HG02798 (cell line): ENCODE measurements at regions not wholly inside any gene's neighbourhood (a gene's known extent, or its start where the extent isn't known, plus 50 kb on each side); places are given as distances from the start of the nearest gene placed in this dataset.

Source experiments
- ATAC-seq: cut with Tn5 transposase; IDR thresholded peaks from one replicate; pipeline ENCODE4 v1.9.1; 2021; ENCODE audit warnings: mild to moderate bottlenecking; ENCODE audit not compliant: unreplicated experiment, poor library complexity

DNA sequence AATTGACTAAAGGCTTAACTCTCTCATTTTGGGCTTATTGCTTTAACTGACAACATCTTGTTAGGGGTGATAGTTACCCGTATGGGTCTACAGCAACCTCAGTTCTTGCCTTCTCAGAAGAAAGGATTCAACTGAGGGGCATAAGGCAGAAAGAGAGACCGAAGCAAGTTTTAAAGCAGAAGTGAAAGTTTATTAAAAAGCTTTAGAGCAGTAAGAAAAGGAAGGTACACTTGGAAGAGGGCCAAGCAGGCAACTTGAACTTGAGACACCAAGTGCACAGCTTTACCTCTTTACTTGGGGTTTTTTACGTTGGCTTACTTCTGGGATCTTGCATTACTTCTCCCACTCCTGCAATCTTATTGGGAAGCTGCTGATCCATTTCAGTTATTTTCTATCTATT is 246.9 kb upstream of the PRR20A start:
- no peak for ATAC-seq

DNA sequence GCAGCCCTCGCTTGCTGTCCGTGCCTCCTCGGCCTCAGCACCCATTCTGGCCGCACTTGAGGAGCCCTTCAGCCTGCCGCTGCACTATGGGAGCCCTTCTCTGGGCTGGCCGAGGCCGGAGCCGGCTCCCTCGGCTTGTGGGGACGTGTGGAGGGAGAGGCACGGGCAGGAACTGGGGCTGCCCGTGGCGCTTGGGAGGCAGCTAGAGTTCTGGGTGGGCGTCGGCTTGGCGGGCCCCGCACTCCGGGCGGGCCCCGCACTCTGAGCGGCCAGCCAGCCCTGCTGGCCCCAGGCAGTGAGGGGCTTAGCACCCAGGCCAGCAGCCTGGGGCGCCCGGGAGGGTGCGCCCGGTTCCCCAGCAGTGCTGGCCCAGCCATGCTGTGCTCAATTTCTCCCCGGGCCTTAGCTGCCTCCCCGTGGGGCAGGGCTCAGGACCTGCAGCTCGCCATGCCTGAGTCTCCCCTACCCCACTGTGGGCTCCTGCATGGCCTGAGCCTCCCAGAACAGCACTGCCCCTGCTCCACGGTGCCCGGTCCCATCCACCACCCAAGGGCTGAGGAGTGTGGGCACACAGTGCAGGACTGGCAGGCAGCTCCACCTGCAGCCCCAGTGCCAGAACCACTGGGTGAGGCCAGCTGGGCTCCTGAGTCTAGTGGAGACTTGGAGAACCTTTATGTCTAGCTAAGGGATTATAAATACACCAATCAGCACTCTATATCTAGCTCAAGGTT is 240.0 kb upstream of the PRR20A start:
- ATAC-seq, result no peak

DNA sequence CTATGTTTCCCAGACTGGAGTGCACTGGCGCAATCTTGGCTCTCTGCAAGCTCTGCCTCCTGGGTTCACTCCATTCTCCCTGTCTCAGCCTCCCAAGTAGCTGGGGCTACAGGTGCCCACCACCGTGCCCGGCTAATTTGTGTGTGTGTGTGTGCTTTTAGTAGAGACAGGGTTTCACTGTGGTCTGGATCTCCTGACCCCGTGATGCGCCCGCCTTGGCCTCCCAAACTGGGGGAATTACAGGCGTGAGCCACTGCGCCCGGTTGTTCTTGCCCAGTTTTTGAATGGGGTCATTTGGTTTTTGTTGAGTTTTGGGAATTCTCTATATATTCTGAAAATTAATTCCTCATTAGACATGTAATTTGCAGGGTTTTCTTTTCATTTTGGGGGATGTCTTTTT is 238.4 kb upstream of the PRR20A start:
- no peak for ATAC-seq

DNA sequence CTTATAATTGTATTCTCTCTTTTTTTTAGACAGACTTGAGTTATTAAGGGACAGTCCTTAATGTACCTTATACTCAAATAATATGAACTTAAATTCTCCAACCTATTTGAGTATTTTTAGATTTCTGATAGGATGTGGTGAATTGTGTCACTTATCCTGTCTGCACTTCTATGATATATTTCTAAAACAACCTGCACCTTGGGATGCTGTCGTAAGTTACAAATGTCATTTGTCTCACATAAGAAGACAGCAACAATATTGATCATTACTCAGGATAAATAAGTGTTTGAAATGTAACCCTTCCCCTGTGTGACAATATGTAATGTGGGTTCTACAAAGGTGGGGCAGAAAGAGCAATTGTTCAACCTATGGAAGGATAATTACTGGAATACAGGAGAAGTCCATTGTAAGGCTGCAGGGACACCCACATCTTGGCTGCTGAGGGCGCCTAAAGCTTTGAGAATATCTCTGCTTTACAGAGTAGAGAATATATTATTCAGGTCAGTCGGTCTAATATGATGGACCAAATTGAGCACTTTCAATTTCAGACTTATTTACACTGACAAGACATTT is 236.9 kb upstream of the PRR20A start:
- ATAC-seq, result no peak

DNA sequence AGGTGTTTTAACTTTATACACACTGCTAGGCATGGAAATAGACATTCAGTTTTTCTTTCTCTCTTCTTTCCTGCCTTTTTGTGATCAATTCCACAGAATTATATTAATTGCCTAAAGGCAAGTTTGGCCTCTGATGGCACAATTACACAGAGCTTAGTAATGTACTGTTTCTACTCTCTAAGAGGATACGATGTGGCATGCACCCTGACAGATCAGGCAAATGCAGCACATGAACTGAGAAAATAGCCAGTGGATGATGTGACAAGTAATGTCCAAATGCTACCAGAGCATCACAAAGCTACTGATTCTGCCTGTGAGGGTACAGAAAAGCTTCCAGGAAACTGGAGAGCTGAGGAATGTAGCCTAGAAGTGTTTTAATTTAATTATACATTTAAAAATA is 233.8 kb upstream of the PRR20A start:
- no peak for ATAC-seq

DNA sequence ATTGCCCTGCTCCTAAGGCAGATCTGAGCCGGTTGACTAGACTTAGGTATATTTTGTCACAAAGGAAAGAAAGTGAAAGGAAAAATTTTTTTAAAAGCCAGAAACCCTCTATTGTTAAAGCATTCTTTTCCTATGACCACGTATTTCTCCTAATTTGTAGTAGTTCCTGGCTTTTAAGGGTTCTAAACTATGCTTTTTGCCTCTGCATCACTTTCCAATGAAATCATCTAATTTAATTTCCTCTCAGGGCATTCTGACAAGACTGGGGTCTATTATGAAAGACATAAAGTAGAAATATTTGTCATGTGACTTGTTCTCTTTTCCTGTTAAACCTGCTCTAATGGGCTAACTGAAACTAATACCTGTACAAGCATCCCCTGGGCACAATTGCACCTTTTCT is 233.0 kb upstream of the PRR20A start:
- ATAC-seq, result no peak

DNA sequence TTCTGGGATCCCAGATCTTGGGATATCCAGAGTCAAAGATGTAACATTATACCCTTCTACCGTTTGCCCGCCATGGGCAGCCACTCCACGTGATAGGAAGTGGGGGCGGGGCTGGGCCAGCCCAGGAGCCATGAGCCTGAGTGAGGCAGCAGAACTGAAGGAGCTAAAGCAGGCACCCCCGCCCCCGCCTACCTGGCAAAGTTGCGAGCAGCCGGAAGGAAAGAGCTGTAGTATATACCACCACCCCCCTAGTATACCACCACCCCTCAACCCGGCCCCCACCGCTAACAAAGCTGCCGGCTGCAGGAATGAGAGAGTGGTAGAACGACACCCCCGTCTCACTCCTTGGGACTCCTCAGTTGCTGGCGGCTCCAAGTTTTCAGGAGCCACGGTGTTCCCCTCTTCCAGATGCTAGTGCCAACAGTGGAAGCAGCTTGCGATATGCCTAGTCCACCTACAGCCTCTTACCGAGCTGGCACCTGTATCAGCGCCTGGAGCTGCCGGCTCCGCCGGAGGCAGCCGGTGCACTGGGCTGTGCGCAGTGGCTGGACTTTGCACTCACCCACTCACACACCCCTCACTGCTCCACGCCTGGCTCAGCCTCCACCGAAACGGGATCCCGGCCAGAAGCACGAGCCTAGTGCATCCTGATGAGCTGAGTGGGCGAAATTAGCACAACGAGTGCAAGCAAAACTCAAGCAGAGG is 230.7 kb upstream of the PRR20A start:
- ATAC-seq, result no peak

DNA sequence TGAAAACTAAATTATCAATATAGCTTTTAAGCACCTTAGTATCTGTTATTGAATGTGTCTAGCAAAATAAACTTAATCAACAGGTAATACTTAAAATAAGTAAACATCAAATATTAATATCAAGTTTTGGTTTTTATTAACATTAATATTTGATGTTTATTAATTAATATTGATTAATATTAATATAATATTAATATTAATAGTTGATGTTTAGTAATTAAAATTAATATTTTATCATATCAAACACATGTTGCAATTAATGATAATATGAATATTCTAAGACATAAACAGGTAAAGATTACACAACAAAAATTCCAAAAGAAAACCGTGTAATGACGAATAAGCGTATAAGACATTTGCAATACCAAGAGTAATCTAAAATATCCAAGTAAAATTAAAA is 222.8 kb upstream of the PRR20A start:
- ATAC-seq, result no peak

DNA sequence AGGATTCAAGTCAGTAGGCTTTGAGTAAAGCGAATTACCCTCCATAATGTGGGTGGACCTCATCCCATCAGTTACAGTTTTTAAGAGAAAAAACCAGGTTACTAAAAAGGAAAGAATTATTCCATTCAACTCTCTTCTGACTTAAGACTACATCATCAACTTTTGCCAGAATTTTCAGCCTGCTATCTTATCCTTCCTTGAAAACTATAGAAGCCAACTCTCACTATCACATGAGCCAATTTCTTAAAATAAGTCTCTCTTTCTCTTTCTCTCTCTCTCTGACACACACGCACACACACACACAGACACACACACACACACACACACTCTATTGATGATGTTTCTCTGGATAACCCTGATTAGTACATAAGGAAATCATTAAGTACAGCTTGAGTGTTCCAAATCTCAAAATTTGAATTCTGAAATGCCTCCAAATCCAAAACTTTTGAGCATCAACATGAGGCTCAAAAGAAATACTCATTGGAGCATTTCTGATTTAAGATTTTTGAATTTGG is 217.0 kb upstream of the PRR20A start:
- ATAC-seq, result no peak

DNA sequence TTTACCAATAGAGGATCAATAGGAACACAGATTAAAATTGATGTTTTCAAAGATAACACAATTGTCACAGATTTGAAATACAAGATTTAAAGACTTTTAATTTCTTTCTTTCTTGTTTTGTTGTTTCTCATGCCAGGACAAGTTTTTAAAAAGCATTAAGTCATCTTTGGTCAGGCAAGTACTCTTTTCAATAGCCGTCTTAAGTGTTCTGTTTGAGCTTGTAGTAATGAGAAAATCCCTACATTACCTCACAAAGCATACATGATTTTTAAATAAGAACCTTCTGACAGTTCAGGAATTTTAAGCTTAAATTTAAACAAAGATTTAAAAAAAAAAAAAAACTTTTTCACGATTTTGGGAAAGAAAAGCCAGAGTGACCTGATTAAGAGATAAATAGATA is 216.3 kb upstream of the PRR20A start:
- no peak for ATAC-seq

DNA sequence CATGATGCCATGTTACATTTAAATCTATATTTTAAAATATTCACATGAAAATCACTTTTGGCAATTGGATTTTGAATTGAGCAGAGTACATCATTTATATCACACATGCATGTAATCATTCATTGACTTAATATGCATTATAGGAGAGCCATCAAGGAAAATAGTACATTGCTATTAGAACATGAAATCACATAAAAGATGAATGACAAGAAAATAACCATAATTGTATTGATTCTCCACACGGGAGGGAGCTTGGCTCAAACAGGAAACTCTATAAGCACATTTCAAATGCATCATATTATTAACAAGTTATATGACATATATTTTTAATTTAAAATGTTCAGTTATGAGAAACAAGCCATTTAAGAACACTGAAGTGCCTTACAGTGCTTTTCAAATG is 208.6 kb upstream of the PRR20A start:
- no peak for ATAC-seq

DNA sequence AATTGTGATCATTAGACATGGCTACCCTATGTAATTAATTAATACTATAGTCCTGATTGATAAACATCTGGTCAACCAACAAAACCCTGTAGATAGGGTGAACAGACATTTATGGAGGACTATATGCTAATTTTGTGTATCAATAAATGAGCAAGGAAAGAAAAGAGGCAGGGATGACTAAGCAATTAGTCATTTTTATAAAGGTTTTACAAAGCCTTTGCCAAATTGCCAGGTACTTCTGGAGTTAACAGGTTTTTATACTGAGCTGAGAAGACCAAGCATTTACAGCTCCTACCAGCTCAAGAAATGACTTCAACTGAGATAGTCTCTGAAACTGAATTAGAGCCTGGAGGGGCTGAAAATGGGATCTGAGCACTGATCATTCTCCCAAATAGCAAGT is 186.8 kb upstream of the PRR20A start:
- ATAC-seq, result no peak

DNA sequence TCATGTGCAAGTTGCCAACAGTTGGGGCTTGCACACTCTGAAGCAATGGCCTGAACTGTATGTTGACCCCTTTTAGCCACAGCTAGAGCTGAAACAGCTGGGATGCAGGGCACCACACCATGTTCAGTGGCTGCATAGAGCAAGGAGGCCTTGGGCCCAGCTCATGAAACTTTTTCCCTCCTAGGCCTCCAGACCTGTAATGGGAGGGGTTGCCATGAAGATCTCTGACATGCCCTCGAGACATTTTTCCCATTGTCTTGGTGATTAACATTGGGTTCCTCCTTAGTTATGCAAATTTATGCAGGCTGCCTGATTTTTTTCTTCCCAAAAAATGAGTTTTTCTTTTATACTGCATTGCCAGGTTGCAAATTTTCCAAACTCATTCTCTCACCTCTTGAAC is 165.1 kb upstream of the PRR20A start:
- ATAC-seq, result no peak

DNA sequence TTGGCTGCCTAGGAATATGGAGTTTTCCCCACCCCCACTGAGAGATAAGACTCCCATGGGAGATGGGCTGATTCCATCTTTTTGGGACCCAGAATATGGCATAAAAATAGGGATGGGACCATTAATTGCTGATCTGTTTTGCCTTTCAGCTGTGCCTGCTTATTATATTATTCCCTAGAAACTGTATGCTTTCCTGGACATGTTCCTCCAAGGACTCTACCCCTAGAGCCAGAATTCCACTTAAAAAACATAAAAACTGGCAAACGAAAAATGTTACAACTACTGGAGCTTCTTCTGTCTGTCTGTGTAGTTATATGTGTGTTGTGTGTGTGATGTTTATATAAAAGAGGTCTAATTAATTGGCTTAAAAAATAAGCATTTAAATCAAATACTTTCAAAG is 159.9 kb upstream of the PRR20A start:
- no peak for ATAC-seq

DNA sequence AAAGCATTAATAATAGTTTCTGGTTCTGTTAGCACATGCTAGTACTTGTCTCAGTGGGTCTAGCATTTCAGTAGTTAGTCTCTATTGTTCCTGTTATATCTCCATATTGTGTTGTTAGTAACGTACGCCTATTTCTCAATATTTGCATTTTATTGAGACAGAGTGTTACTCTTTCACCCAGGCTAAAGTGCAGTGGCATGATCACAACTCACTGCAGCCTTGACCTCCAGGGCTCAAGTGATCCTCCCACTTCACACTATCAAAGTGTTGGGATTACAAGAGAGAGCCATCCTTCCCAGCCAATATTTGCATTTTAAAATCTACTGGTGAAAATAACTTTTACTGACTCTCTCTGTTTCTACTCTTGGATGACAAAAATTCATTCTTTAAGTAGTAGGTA is 154.6 kb upstream of the PRR20A start:
- ATAC-seq, result no peak

DNA sequence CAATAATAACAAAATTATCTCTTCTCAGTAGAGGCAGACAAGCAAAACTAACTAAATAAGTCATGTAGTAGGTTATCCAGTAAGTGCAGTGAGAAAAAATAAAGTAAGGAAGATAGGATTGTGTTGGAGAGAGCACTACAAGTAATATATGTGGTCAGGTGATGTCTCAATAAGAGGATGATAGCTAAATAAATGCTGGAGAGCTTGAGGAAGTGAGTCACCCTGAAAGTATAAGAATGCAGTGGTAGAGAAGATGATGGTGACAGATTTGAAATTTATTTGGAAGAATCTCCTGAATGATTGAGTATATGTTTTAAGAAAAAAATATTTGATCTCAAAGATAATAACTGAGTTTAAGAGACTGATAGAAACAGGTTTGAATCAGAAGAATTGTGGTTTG is 152.2 kb upstream of the PRR20A start:
- no peak for ATAC-seq

DNA sequence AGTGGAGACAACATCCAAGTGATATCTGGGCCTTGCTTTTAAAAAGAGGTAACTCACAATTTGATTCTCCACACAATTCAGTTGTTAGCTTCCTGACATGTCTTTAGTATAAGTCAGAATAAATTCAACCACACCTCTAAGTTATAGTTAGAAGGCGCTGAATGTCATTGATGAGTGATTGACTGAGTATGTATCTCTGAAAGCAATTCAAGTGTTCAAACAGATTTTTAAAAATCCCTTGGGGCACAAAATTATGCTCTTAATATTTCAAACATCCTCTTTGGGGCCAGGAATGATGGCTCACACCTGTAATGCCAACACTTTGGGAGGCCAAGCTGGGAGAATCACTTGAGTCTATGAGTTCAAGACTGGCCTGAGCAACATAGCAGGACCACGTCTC is 137.0 kb upstream of the PRR20A start:
- ATAC-seq, result no peak

DNA sequence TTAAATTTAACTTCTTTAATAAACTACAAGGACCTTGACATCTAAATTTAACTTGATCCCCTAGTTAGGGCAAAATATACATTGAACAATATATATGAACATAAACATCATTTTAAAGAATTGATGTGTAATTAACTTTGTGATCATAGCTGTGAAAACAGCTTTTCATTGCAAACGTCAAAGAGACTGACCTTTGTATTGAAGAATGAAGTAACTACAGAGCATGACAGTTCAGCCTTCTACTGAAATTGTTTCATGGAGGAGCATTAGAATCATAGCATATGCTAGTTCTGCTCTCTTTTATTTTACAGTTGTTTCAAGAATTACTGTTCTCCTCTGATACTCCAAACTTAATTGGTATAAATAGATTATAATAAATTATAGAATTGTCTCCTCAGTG is 123.4 kb upstream of the PRR20A start:
- ATAC-seq, result no peak

DNA sequence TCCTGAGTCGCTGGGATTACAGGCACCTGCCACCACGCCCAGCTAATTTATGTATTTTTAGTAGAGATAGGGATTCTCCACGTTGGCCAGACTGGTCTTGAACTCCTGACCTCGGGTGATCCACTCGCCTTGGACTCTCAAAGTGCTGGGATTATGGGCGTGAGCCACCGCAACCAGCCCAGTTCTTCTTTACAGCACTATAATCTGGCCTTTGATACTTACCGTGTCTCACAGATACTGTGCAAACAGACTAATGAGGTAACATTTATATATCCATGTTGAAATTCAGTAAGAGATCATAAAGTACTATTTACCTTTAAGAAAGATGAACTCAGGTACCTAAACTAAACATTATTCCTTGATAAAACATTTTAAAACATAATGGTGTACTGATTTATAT is 121.8 kb upstream of the PRR20A start:
- ATAC-seq, result no peak

DNA sequence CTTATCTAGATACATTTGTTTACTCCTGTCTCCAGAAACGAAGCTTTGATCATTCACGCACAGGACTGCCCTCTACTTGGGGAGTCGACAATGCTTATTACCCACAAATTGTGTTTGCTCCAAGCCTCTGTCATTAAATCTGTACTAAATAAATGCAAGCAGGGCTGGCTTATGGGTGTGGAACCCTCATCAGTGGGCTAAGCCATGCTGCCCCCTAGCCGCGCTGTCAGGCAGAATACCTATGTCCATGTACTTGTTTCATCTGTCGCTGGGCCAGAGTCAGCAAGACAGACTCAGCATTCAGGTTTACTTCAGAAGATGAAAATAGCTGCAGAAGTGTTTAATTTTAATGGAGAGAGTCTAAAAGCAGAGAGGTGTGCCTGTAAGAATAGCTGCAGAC is 110.0 kb upstream of the PRR20A start:
- no peak for ATAC-seq

DNA sequence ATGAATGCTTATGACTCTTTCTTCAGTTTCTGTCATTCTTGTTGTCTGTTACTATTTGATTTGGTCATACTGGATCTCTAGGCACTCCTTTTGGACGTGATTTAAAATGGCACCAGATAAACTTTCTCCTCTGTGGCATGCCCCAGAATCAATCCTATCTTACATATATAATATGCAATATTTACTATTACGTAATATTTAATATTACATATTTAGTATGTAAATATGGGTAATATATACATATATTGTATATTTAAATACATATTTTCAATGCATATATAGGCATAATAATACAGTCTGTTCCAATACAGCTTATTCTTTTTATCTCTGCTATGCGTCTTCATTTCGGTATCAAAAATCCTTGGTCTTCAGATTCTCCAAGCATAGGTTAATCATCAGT is 104.4 kb upstream of the PRR20A start:
- ATAC-seq, result no peak

DNA sequence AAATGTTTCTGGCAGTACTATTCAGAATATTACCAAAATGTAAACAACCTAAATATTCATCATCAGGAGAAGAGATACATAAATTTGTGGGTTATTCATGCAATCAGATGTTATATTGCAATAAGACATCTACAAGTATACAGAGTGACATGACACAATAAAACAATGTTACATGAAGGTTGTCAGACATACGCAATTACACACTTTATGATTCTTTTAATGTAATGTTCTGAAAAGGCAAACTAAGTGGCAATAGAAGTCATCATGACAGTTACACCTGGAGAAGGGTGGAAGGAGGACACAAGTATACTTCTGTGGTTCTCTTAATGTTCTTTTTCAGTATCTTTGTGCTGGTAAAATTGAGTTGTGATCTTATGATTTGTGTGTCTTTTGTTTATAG is 95.8 kb upstream of the PRR20A start:
- ATAC-seq, result no peak
